ENCODE measurements at regions not wholly inside any gene's neighbourhood (a gene's known extent, or its start where the extent isn't known, plus 50 kb on each side); places are given as distances from the start of the nearest gene placed in this dataset.

- Mint-ChIP-seq H3K4me1 (peaks cover 38% of the 10 kb centered on the region), H3K4me3 (no peak overlapping the region), H3K36me3 (no peaks in the 10 kb centered on the region; the same call in 1 of the 2 replicates), H3K27me3 (ENCODE audit: low read depth) (no peaks in the 10 kb centered on the region), H3K9me3 (no peaks in the 10 kb centered on the region), H3K27ac (no peak overlapping the region)
- CTCF ChIA-PET: interaction anchor here (0.6 to 1.0 kb wide), 2 partner anchors 22 to 907 kb away, joined by 3 read pairs; no protein-coding TSS in a partner anchor
- DNase-seq (ENCODE audit: low spot score): no peak
- ATAC-seq: peak; percentile 86
- TF ChIP-seq NR1H2 (CRISPR knock-in tag; IDR thresholded peaks at IDR 0.05) (no peak), FOXJ3 (CRISPR knock-in tag; IDR thresholded peaks at IDR 0.05; ENCODE audit: borderline replicate concordance) (no peak), RORB (CRISPR knock-in tag; IDR thresholded peaks at IDR 0.05) (no peak), ZNF317 (CRISPR knock-in tag; IDR thresholded peaks at IDR 0.05; ENCODE audit: borderline replicate concordance, low read depth) (no peak), SMAD4 (CRISPR knock-in tag; IDR thresholded peaks at IDR 0.05) (no peak), FOXP1 (CRISPR knock-in tag; IDR thresholded peaks at IDR 0.05; ENCODE audit: borderline replicate concordance) (no peak), ZNF396 (CRISPR knock-in tag; IDR thresholded peaks at IDR 0.05; ENCODE audit: borderline replicate concordance) (no peak), GRHL2 (CRISPR knock-in tag; IDR thresholded peaks at IDR 0.05; ENCODE audit: insufficient replicate concordance, severe bottlenecking) (no peak), CREB1 (CRISPR knock-in tag; IDR thresholded peaks at IDR 0.05) (no peak), TEAD1 (CRISPR knock-in tag; IDR thresholded peaks at IDR 0.05) (no peak)
- TF ChIP-seq, protein P1, sequence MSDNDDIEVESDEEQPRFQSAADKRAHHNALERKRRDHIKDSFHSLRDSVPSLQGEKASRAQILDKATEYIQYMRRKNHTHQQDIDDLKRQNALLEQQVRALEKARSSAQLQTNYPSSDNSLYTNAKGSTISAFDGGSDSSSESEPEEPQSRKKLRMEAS (CRISPR knock-in tag; IDR thresholded peaks at IDR 0.05): no peak
- TF ChIP-seq, protein P2, sequence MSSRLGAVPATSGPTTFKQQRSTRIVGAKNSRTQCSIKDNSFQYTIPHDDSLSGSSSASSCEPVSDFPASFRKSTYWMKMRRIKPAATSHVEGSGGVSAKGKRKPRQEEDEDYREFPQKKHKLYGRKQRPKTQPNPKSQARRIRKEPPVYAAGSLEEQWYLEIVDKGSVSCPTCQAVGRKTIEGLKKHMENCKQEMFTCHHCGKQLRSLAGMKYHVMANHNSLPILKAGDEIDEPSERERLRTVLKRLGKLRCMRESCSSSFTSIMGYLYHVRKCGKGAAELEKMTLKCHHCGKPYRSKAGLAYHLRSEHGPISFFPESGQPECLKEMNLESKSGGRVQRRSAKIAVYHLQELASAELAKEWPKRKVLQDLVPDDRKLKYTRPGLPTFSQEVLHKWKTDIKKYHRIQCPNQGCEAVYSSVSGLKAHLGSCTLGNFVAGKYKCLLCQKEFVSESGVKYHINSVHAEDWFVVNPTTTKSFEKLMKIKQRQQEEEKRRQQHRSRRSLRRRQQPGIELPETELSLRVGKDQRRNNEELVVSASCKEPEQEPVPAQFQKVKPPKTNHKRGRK (CRISPR knock-in tag; IDR thresholded peaks at IDR 0.05; ENCODE audit: borderline replicate concordance): no peak
- POLR2A ChIA-PET: no interaction called here
Measured at GRCh38 chr6:14339172-14339571, 221.6 kb downstream of the CD83 start.

GRCh38 chr6:14339711-14340584, 222.4 kb downstream of the CD83 start:
- H3K4me3 Mint-ChIP-seq: no peak overlapping the region
- POLR2A ChIA-PET: no interaction called here
- H3K9me3 Mint-ChIP-seq: no peaks in the 10 kb centered on the region
- ATAC-seq (no peak), DNase-seq (ENCODE audit: low spot score) (no peak)
- no peaks in the 10 kb centered on the region for H3K27me3 Mint-ChIP-seq (ENCODE audit: low read depth)
- peaks cover 46% of the 10 kb centered on the region for H3K4me1 Mint-ChIP-seq
- no peak overlapping the region for H3K27ac Mint-ChIP-seq
- no peaks in the 10 kb centered on the region; the same call in 1 of the 2 replicates for H3K36me3 Mint-ChIP-seq
- CTCF ChIA-PET: interaction anchor here (0.6 kb wide), 1 partner anchor 908 kb away, joined by 3 read pairs; no protein-coding TSS in a partner anchor
- TF ChIP-seq ZBTB21 (CRISPR knock-in tag; IDR thresholded peaks at IDR 0.05; ENCODE audit: borderline replicate concordance) (no peak), NR2C2 (CRISPR knock-in tag; IDR thresholded peaks at IDR 0.05) (no peak), CREB1 (CRISPR knock-in tag; IDR thresholded peaks at IDR 0.05) (no peak), GABPB1 (CRISPR knock-in tag; IDR thresholded peaks at IDR 0.05) (no peak), NFE2L1 (CRISPR knock-in tag; IDR thresholded peaks at IDR 0.05) (no peak), MXD4 (CRISPR knock-in tag; IDR thresholded peaks at IDR 0.05; ENCODE audit: borderline replicate concordance) (no peak), ERG (CRISPR knock-in tag; IDR thresholded peaks at IDR 0.05) (no peak), NFATC4 (CRISPR knock-in tag; IDR thresholded peaks at IDR 0.05) (no peak), FOXP4 (CRISPR knock-in tag; IDR thresholded peaks at IDR 0.05) (no peak), AR (CRISPR knock-in tag; IDR thresholded peaks at IDR 0.05) (no peak)
- TF ChIP-seq, protein P3, sequence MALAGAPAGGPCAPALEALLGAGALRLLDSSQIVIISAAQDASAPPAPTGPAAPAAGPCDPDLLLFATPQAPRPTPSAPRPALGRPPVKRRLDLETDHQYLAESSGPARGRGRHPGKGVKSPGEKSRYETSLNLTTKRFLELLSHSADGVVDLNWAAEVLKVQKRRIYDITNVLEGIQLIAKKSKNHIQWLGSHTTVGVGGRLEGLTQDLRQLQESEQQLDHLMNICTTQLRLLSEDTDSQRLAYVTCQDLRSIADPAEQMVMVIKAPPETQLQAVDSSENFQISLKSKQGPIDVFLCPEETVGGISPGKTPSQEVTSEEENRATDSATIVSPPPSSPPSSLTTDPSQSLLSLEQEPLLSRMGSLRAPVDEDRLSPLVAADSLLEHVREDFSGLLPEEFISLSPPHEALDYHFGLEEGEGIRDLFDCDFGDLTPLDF (CRISPR knock-in tag; IDR thresholded peaks at IDR 0.05): no peak
- TF ChIP-seq, protein P4, sequence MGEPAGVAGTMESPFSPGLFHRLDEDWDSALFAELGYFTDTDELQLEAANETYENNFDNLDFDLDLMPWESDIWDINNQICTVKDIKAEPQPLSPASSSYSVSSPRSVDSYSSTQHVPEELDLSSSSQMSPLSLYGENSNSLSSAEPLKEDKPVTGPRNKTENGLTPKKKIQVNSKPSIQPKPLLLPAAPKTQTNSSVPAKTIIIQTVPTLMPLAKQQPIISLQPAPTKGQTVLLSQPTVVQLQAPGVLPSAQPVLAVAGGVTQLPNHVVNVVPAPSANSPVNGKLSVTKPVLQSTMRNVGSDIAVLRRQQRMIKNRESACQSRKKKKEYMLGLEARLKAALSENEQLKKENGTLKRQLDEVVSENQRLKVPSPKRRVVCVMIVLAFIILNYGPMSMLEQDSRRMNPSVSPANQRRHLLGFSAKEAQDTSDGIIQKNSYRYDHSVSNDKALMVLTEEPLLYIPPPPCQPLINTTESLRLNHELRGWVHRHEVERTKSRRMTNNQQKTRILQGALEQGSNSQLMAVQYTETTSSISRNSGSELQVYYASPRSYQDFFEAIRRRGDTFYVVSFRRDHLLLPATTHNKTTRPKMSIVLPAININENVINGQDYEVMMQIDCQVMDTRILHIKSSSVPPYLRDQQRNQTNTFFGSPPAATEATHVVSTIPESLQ (CRISPR knock-in tag; IDR thresholded peaks at IDR 0.05): no peak
